Mesodermal cell (in vitro differentiated cells): ENCODE measurements at regions not wholly inside any gene's neighbourhood (a gene's known extent, or its start where the extent isn't known, plus 50 kb on each side); places are given as distances from the start of the nearest gene placed in this dataset.

ENCODE experiments used
- H3K27ac ChIP-seq: 2 replicates; pipeline ENCODE4 v1.7.0; 2013; ENCODE audit warnings: mild to moderate bottlenecking, low read depth, low read length, moderate library complexity; ENCODE audit not compliant: severe bottlenecking
- H3K36me3 ChIP-seq: 2 replicates; pipeline ENCODE4 v1.7.1; 2013; ENCODE audit warnings: mild to moderate bottlenecking, low read length, moderate library complexity; ENCODE audit not compliant: control insufficient read depth, insufficient read depth
- H3K4me1 ChIP-seq: one replicate; pipeline ENCODE4 v1.7.1; 2013; ENCODE audit warnings: mild to moderate bottlenecking, low read length; ENCODE audit not compliant: insufficient read depth, control insufficient read depth, poor library complexity, severe bottlenecking
- H3K4me3 ChIP-seq: 2 replicates; pipeline ENCODE4 v1.7.0; 2013; ENCODE audit warnings: low read length, control low read depth, mild to moderate bottlenecking; ENCODE audit not compliant: insufficient read depth, poor library complexity, severe bottlenecking; ENCODE audit errors: extremely low read depth
- H3K9me3 ChIP-seq: 2 replicates; pipeline ENCODE4 v1.7.1; 2013; ENCODE audit warnings: mild to moderate bottlenecking, low read length, moderate library complexity; ENCODE audit not compliant: control insufficient read depth
- WGBS, 2 experiments: methylation state at CpG; one replicate each; pipeline ENCODE4 v1.1.5; 2013; ENCODE audit warnings: missing lambda C conversion rate in 2 of 2; ENCODE audit not compliant: insufficient coverage in 2 of 2; 5-methylcytosine and 5-hydroxymethylcytosine counted together

- Histone ChIP-seq H3K36me3 (no peaks in the 10 kb centered on the region), H3K4me1 (peaks cover 8% of the 10 kb centered on the region), H3K27ac (no peak overlapping the region), H3K4me3 (no peak overlapping the region), H3K9me3 (no peaks in the 10 kb centered on the region)
- 96 to 100% methylated on average over 4 of the region's 4 CpGs for whole genome bisulfite sequencing, 2 experiments
Observed at GRCh38 chr1:8167936-8168335, 141.8 kb upstream of the ERRFI1 start.

GRCh38 chr1:8166406-8166805 lies 140.3 kb upstream of the ERRFI1 start:
- no peaks in the 10 kb centered on the region for H3K9me3 ChIP-seq
- no peak overlapping the region for H3K27ac ChIP-seq
- H3K4me3 ChIP-seq: no peak overlapping the region
- H3K4me1 ChIP-seq: peaks cover 8% of the 10 kb centered on the region
- 77 to 89% methylated on average over 4 of the region's 4 CpGs for WGBS, 2 experiments
- H3K36me3 ChIP-seq: no peaks in the 10 kb centered on the region

GRCh38 chr1:8165595-8166360 lies 139.7 kb upstream of the ERRFI1 start:
- no peak overlapping the region for H3K4me3 ChIP-seq
- no peaks in the 10 kb centered on the region for H3K9me3 ChIP-seq
- H3K27ac ChIP-seq: no peak overlapping the region
- WGBS, 2 experiments: 92 to 94% methylated on average over 7 to 13 of the region's 14 CpGs
- peaks cover 8% of the 10 kb centered on the region for H3K4me1 ChIP-seq
- H3K36me3 ChIP-seq: no peaks in the 10 kb centered on the region

DNA sequence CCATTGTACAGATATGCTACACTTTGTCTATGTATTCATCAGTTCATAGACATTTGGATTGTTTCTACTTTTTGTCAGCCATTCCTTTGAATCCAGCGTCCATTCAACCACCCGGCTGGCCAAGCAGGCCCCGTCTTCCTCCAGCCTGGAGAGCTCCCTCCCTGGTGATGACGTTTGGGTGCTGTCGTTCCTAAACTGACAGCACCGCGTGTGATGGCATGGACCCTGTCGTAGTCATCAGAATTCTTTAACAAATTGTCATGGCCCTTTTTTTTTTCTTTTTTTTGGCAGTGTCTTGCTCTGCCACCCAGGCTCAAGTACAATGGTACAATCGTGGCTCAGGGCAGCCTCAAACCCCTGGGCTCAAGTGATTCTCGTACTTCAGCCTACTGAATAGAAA lies 138.6 kb upstream of the ERRFI1 start:
- H3K4me3 ChIP-seq: no peak overlapping the region
- 93 to 95% methylated on average over 6 to 10 of the region's 10 CpGs for WGBS, 2 experiments
- H3K4me1 ChIP-seq: peaks cover 5% of the 10 kb centered on the region
- H3K27ac ChIP-seq: no peak overlapping the region
- no peaks in the 10 kb centered on the region for H3K9me3 ChIP-seq
- no peaks in the 10 kb centered on the region for H3K36me3 ChIP-seq

GRCh38 chr1:8163039-8163438 lies 136.9 kb upstream of the ERRFI1 start:
- no peak overlapping the region for H3K27ac ChIP-seq
- H3K36me3 ChIP-seq: no peaks in the 10 kb centered on the region
- H3K9me3 ChIP-seq: no peaks in the 10 kb centered on the region
- H3K4me3 ChIP-seq: no peak overlapping the region
- H3K4me1 ChIP-seq: no peaks in the 10 kb centered on the region
- 80% methylated on average over 1 of the region's 4 CpGs; no CpG with 5 or more reads in 1 of the 2 experiments for WGBS, 2 experiments

- Histone ChIP-seq H3K27ac (no peak overlapping the region), H3K4me1 (no peaks in the 10 kb centered on the region), H3K36me3 (no peaks in the 10 kb centered on the region), H3K4me3 (no peak overlapping the region), H3K9me3 (no peaks in the 10 kb centered on the region)
- 91 to 98% methylated on average over 5 to 6 of the region's 7 CpGs for WGBS, 2 experiments
Observed at GRCh38 chr1:8162168-8162567, 136.1 kb upstream of the ERRFI1 start.

GRCh38 chr1:8161546-8162105 lies 135.5 kb upstream of the ERRFI1 start:
- Histone ChIP-seq H3K9me3 (no peaks in the 10 kb centered on the region), H3K4me3 (no peak overlapping the region), H3K4me1 (no peaks in the 10 kb centered on the region), H3K36me3 (no peaks in the 10 kb centered on the region), H3K27ac (no peak overlapping the region)
- 79 to 82% methylated on average over 7 to 8 of the region's 9 CpGs for WGBS, 2 experiments

DNA sequence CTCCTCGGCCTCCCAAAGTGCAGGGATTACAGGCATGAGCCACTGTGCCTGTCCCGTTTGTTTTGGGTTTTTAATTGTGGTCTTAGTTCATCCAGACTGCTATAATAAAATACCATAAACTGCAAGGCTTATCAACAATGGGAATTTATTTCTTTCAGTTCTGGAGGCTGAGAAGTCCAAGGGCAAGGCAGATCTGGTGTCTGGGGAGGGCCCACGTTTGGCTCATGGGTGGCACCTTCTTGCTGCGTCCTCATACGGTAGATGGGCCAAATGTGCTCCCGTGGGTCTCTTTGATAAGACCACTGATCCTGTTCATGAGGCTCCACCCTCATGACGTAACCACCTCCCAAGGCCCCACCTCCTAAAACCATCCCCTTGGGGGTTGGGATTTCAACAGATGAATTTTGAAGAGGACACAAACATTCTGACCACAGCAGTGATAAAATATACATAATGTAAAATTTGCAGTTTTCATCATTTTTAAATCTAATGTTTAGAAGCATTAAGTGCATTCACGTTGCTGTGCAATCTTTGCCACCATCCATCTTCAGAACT lies 133.4 kb upstream of the ERRFI1 start:
- WGBS, 2 experiments: 88 to 95% methylated on average over 5 to 6 of the region's 8 CpGs
- Histone ChIP-seq H3K4me3 (no peak overlapping the region), H3K4me1 (peaks cover 10% of the 10 kb centered on the region), H3K36me3 (no peaks in the 10 kb centered on the region), H3K9me3 (no peaks in the 10 kb centered on the region), H3K27ac (no peak overlapping the region)

- Histone ChIP-seq H3K27ac (no peak overlapping the region), H3K4me3 (no peak overlapping the region), H3K4me1 (peaks cover 10% of the 10 kb centered on the region), H3K9me3 (no peaks in the 10 kb centered on the region), H3K36me3 (no peaks in the 10 kb centered on the region)
- 75 to 93% methylated on average over 1 to 2 of the region's 4 CpGs for WGBS, 2 experiments
Observed at GRCh38 chr1:8158995-8159394, 132.9 kb upstream of the ERRFI1 start.

DNA sequence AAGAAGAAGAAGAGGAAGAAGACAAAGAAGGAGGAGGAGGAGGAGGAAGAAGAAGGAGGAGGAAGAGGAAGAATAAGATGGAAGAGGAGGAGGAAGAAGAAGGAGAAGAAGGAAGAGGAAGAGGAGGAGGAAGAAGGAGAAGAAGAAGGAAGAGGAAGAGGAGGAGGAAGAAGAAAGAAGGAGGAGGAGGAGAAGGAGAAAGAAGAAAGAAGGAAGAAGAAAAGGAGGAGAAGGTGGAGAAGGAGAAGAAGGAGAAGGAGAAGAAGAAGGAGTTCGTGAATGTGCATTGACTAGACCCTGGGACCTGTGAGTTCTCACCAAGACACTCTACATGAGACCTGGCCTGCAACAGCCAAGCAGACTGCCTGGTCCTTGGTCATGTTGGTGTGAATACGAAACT lies 131.7 kb upstream of the ERRFI1 start:
- WGBS, 2 experiments: 100% methylated on average over 1 to 2 of the region's 2 CpGs
- Histone ChIP-seq H3K4me3 (no peak overlapping the region), H3K9me3 (peaks cover 6% of the 10 kb centered on the region), H3K36me3 (no peaks in the 10 kb centered on the region), H3K27ac (no peak overlapping the region), H3K4me1 (peaks cover 10% of the 10 kb centered on the region)
